Small intestine (tissue), 7 donors: ENCODE measurements at regions not wholly inside any gene's neighbourhood (a gene's known extent, or its start where the extent isn't known, plus 50 kb on each side); places are given as distances from the start of the nearest gene placed in this dataset.

Experiments used
- DNase-seq, 2 donors: peaks; one replicate each; pipeline versions ENCODE4 v3.0.0 to v3.0.0-alpha.2; 2013
- FAIRE-seq: peaks from 2 replicates; lab custom pipeline; 2012; peaks lifted over from hg19 to GRCh38; lab: Jason Lieb, UNC
- H3K27ac ChIP-seq, 3 donors: one replicate each; pipeline ENCODE4 v1.5.1; 2013; ENCODE audit warnings: low read length in 2 of 3, mild to moderate bottlenecking in 2 of 3, control low read depth in 1 of 3, inconsistent platforms in 1 of 3, low read depth in 1 of 3, moderate library complexity in 1 of 3
- H3K27me3 ChIP-seq, 3 donors: one replicate each; pipeline ENCODE4 v1.6.1; 2013; ENCODE audit warnings: low read length in 3 of 3, inconsistent platforms in 1 of 3; ENCODE audit not compliant: control insufficient read depth in 3 of 3, insufficient read depth in 3 of 3
- H3K36me3 ChIP-seq, 3 donors: one replicate each; pipeline ENCODE4 v1.6.1; 2013; ENCODE audit warnings: low read length in 3 of 3, inconsistent platforms in 1 of 3, low read depth in 1 of 3, mild to moderate bottlenecking in 1 of 3, moderate library complexity in 1 of 3; ENCODE audit not compliant: control insufficient read depth in 3 of 3, insufficient read depth in 2 of 3
- H3K4me1 ChIP-seq, 3 donors: one replicate each; pipeline ENCODE4 v1.6.1; 2013; ENCODE audit warnings: low read length in 2 of 3, inconsistent platforms in 1 of 3, low read depth in 1 of 3, mild to moderate bottlenecking in 1 of 3, moderate library complexity in 1 of 3; ENCODE audit not compliant: control insufficient read depth in 3 of 3, insufficient read depth in 2 of 3
- H3K4me3 ChIP-seq, 3 donors: one replicate each; pipeline ENCODE4 v1.5.1; 2013; ENCODE audit warnings: low read length in 3 of 3, control low read depth in 1 of 3, inconsistent platforms in 1 of 3, low read depth in 1 of 3, mild to moderate bottlenecking in 1 of 3, moderate library complexity in 1 of 3
- H3K9me3 ChIP-seq, 2 donors: one replicate each; pipeline ENCODE4 v1.6.1; 2013; ENCODE audit warnings: low read depth in 1 of 2, low read length in 1 of 2; ENCODE audit not compliant: control insufficient read depth in 2 of 2, insufficient read depth in 1 of 2
- WGBS, 3 donors: extraction: QIAGEN DNeasy Blood & Tissue Kit; methylation state at CpG; one replicate each; pipeline ENCODE4 v1.1.7; 2013; 5-methylcytosine and 5-hydroxymethylcytosine counted together
- donor health status: healthy with polysubstance abuse.
- donor health status: control.
- donor health status: control.
- donor health status: Bipolar disorder and iron deficiency.
- donor health status: healthy.

DNA sequence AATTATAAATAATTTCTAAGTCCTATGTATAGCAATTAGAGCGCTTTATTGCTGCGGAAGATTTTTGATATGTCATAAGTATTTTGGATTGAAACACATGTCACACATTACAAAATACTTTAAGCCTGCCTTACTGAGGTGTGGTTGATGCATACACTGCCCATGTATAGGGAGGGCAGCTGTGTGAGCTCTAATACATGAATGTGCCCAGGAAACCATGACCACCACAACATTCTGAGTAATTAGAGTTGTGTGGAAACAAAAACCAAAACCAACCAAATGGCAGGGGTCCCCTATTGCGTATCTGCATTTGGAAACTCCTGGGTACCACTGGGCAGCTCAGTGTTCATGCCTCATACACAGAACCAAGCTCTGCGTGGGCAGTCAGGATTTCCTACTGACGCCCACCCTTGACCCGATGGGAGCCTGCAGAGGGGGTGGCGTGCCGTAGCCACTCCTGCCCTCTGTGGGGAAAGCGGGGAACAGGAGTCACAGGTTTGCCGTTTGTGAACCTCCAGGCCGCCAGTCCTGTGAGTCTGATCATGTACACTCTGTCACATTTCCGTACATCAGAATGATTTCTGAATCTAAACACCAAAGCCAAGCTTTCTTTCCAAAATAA, 50.9 kb upstream of the PDE10A start:
- H3K4me1 ChIP-seq = peaks cover 0 to 5% (median 0%) of the 10 kb centered on the region in 3 donors
- H3K4me3 ChIP-seq = no peak overlapping the region
- H3K9me3 ChIP-seq = no peaks in the 10 kb centered on the region
- H3K36me3 ChIP-seq = no peaks in the 10 kb centered on the region
- no peak overlapping the region for H3K27ac ChIP-seq
- 88 to 91% (median 91%) methylated on average over 12 of the region's 12 CpGs for WGBS, 3 donors
- FAIRE-seq (no peak), DNase-seq (no peak)
- H3K27me3 ChIP-seq = peaks cover 0 to 3% (median 0%) of the 10 kb centered on the region in 3 donors
